ENCODE measurements at regions not wholly inside any gene's neighbourhood (a gene's known extent, or its start where the extent isn't known, plus 50 kb on each side); places are given as distances from the start of the nearest gene placed in this dataset.

GRCh38 chr14:87108726-87109125 is 884.3 kb downstream of the GALC start:
- intact Hi-C loops (cut with DNase I): no loop called here
- H3K4me3 ChIP-seq: no peak overlapping the region
- no peak overlapping the region for H3K27ac ChIP-seq
- H3K36me3 ChIP-seq (replicated peaks in 1 of 2; ENCODE audit: insufficient read depth in 1 of 2, low read depth in 2 of 2): no peaks in the 10 kb centered on the region
- no peaks in the 10 kb centered on the region for H3K9me3 ChIP-seq
- 90 to 95% methylated on average over 3 of the region's 3 CpGs for WGBS, 2 donors
- no peak for DNase-seq
- no peak for TF ChIP-seq CTCF (IDR thresholded peaks at IDR 0.05)
- no peak for TF ChIP-seq POLR2A (IDR thresholded peaks at IDR 0.05)
- H3K4me1 ChIP-seq: no peaks in the 10 kb centered on the region
- no peak for ATAC-seq
- H3K27me3 ChIP-seq: no peaks in the 10 kb centered on the region

GRCh38 chr14:87102811-87103378 is 890.1 kb downstream of the GALC start:
- TF ChIP-seq CTCF (IDR thresholded peaks at IDR 0.05) (no peak), POLR2A (IDR thresholded peaks at IDR 0.05) (no peak)
- H3K27ac ChIP-seq: no peak overlapping the region
- H3K9me3 ChIP-seq: no peaks in the 10 kb centered on the region
- no peaks in the 10 kb centered on the region for H3K4me1 ChIP-seq
- intact Hi-C loops (cut with DNase I): no loop called here
- H3K27me3 ChIP-seq: no peaks in the 10 kb centered on the region
- H3K4me3 ChIP-seq: no peak overlapping the region
- 81 to 82% methylated on average over 3 of the region's 3 CpGs for WGBS, 2 donors
- ATAC-seq (no peak), DNase-seq (no peak)
- no peaks in the 10 kb centered on the region for H3K36me3 ChIP-seq (replicated peaks in 1 of 2; ENCODE audit: insufficient read depth in 1 of 2, low read depth in 2 of 2)

GRCh38 chr14:87097015-87097414 is 896.0 kb downstream of the GALC start:
- Histone ChIP-seq H3K4me1 (no peaks in the 10 kb centered on the region), H3K27me3 (no peaks in the 10 kb centered on the region), H3K36me3 (replicated peaks in 1 of 2; ENCODE audit: insufficient read depth in 1 of 2, low read depth in 2 of 2) (no peaks in the 10 kb centered on the region), H3K27ac (no peak overlapping the region), H3K9me3 (no peaks in the 10 kb centered on the region), H3K4me3 (no peak overlapping the region)
- ATAC-seq (no peak), DNase-seq (no peak)
- TF ChIP-seq POLR2A (IDR thresholded peaks at IDR 0.05): no peak
- no peak for TF ChIP-seq CTCF (IDR thresholded peaks at IDR 0.05)
- intact Hi-C loops (cut with DNase I): no loop called here
- 60 to 82% methylated on average over 2 of the region's 2 CpGs for WGBS, 2 donors

- no peak for ATAC-seq
- H3K27ac ChIP-seq: no peak overlapping the region
- no peaks in the 10 kb centered on the region for H3K27me3 ChIP-seq
- TF ChIP-seq CTCF (IDR thresholded peaks at IDR 0.05) (no peak), POLR2A (IDR thresholded peaks at IDR 0.05) (no peak)
- no peaks in the 10 kb centered on the region for H3K4me1 ChIP-seq
- H3K9me3 ChIP-seq: no peaks in the 10 kb centered on the region
- H3K4me3 ChIP-seq: no peak overlapping the region
- no peaks in the 10 kb centered on the region for H3K36me3 ChIP-seq (replicated peaks in 1 of 2; ENCODE audit: insufficient read depth in 1 of 2, low read depth in 2 of 2)
- DNase-seq: no peak
- 75 to 88% methylated on average over 2 of the region's 2 CpGs for WGBS, 2 donors
- intact Hi-C loops (cut with DNase I): no loop called here
Observed at GRCh38 chr14:87094913-87095312, 898.1 kb downstream of the GALC start.

GRCh38 chr14:87088588-87088987 is 904.4 kb downstream of the GALC start:
- no peaks in the 10 kb centered on the region for H3K4me1 ChIP-seq
- DNase-seq: no peak
- H3K9me3 ChIP-seq: no peaks in the 10 kb centered on the region
- no peak overlapping the region for H3K4me3 ChIP-seq
- H3K27me3 ChIP-seq: no peaks in the 10 kb centered on the region
- no peak for ATAC-seq
- 49 to 77% methylated on average over 3 of the region's 3 CpGs for WGBS, 2 donors
- TF ChIP-seq CTCF (IDR thresholded peaks at IDR 0.05): no peak
- TF ChIP-seq POLR2A (IDR thresholded peaks at IDR 0.05): no peak
- intact Hi-C loops (cut with DNase I): no loop called here
- no peak overlapping the region for H3K27ac ChIP-seq
- no peaks in the 10 kb centered on the region for H3K36me3 ChIP-seq (replicated peaks in 1 of 2; ENCODE audit: insufficient read depth in 1 of 2, low read depth in 2 of 2)

Measured in body of pancreas (tissue), 4 donors.